PC-9 (cell line): ENCODE measurements at regions not wholly inside any gene's neighbourhood (a gene's known extent, or its start where the extent isn't known, plus 50 kb on each side); places are given as distances from the start of the nearest gene placed in this dataset.

Experiments used
- BruUV-seq: library from RNA; stranded (reverse); fragments of 400-500 nt; replicated peaks from 2 replicates; lab custom pipeline; 2021; lab: Mats Ljungman, UMichigan
- CTCF ChIA-PET: fragments of 300-600 bp; sonication (Branson Sonifier 250); formaldehyde crosslinking; loops from one replicate; lab custom pipeline; 2022; ENCODE audit warnings: antibody characterized with exemption; lab: Charles Lee
- POLR2A ChIA-PET: fragments of 300-600 bp; sonication (Branson Sonifier 250); formaldehyde crosslinking; loops from one replicate; lab custom pipeline; 2022; ENCODE audit warnings: antibody characterized with exemption; ENCODE audit not compliant: unreplicated experiment; lab: Charles Lee
- DNase-seq, 2 experiments: peaks; one replicate each; pipeline versions ENCODE4 v3.0.0 to v3.0.0-alpha.2; 2015 to 2022; ENCODE audit warnings: mixed read lengths in 1 of 2
- H2AFZ ChIP-seq: fragments of 200-600 bp; sonication (generic); 2 replicates; pipeline ENCODE4 v1.8.1; 2017; ENCODE audit warnings: antibody characterized with exemption
- H3F3A ChIP-seq: fragments of 200-600 bp; sonication (generic); 2 replicates; pipeline ENCODE4 v1.8.1; 2017; ENCODE audit warnings: antibody characterized with exemption, mild to moderate bottlenecking, low read depth; ENCODE audit not compliant: insufficient read depth
- H3K27ac ChIP-seq: fragments of 200-600 bp; sonication (generic); 2 replicates; pipeline ENCODE4 v1.6.1; 2016; ENCODE audit warnings: mixed run types
- H3K27me3 ChIP-seq: fragments of 200-600 bp; sonication (generic); 2 replicates; pipeline ENCODE4 v1.6.1; 2016; ENCODE audit warnings: low read depth, mixed run types; ENCODE audit not compliant: insufficient read depth
- H3K36me3 ChIP-seq: fragments of 200-600 bp; sonication (generic); 2 replicates; pipeline ENCODE4 v1.6.1; 2016; ENCODE audit warnings: low read depth, mixed run types
- H3K4me1 ChIP-seq: fragments of 200-600 bp; sonication (generic); replicated peaks from 2 replicates; pipeline ENCODE4 v1.6.1; 2016; ENCODE audit warnings: mixed run types; ENCODE audit not compliant: insufficient read depth
- H3K4me2 ChIP-seq: fragments of 200-600 bp; sonication (generic); 2 replicates; pipeline ENCODE4 v1.6.1; 2017; ENCODE audit warnings: mixed run types
- H3K4me3 ChIP-seq: fragments of 200-600 bp; sonication (generic); 2 replicates; pipeline ENCODE4 v1.6.1; 2016; ENCODE audit warnings: mixed run types
- H3K79me2 ChIP-seq: fragments of 200-600 bp; sonication (generic); 2 replicates; pipeline ENCODE4 v1.6.1; 2017; ENCODE audit warnings: low read depth, mixed run types
- H3K9me2 ChIP-seq: fragments of 200-600 bp; sonication (generic); 2 replicates; pipeline ENCODE4 v1.8.1; 2017; ENCODE audit warnings: mild to moderate bottlenecking; ENCODE audit not compliant: insufficient read depth
- H3K9me3 ChIP-seq: fragments of 200-600 bp; sonication (generic); 2 replicates; pipeline ENCODE4 v1.8.1; 2016; ENCODE audit warnings: low read depth; ENCODE audit not compliant: insufficient read depth
- H4K20me1 ChIP-seq: fragments of 200-600 bp; sonication (generic); 2 replicates; pipeline ENCODE4 v1.8.1; 2017; ENCODE audit not compliant: insufficient read depth
- CTCF ChIP-seq: fragments of 200-600 bp; sonication (generic); conservative IDR thresholded peaks from 2 replicates; pipeline ENCODE4 v1.6.1; 2017; ENCODE audit warnings: mixed run types, antibody characterized with exemption, mild to moderate bottlenecking, moderate library complexity
- EZH2 ChIP-seq: fragments of 200-600 bp; sonication (generic); IDR thresholded peaks from 2 replicates; pipeline ENCODE4 v1.8.0; 2017; ENCODE audit warnings: antibody characterized with exemption, low read depth
- intact Hi-C: fragments of 100-400 bp; cut with micrococcal nuclease; formaldehyde crosslinking; loops from one replicate; pipeline ENCODE4 v1.10.0; 2022; ENCODE audit not compliant: unreplicated experiment

DNA sequence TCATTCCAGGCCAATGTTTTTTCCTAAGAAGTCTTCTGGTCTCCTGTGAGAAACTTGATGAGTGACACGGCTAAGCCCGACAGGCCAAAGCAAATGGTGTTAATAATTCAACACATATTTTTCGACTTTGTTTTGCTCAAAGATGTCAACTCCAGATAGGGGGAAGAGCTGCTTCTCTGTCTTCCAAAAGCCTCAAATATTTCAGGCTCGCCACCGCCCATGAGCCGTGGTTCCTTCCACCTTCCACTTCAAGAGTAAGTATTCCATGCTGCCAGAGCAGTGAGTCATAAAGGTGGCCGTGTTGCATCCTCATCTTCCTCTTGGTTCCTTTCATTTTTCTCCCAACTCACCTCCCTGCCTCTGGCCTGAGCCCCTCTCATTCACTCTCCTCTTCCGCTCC lies 272.6 kb downstream of the EFNB2 start:
- no peaks in the 10 kb centered on the region for H3K4me1 ChIP-seq
- BruUV-seq, result no TSS peak
- no peak overlapping the region for H3K4me2 ChIP-seq
- no peaks in the 10 kb centered on the region for H4K20me1 ChIP-seq
- peak in 1 of 2 experiments; percentile 52 for DNase-seq
- H2AFZ ChIP-seq, result no peak overlapping the region
- no peak overlapping the region for H3K27ac ChIP-seq
- TF ChIP-seq EZH2 (no peak), CTCF (no peak)
- H3K9me3 ChIP-seq, result no peaks in the 10 kb centered on the region
- no peaks in the 10 kb centered on the region for H3F3A ChIP-seq
- H3K36me3 ChIP-seq, result no peaks in the 10 kb centered on the region
- no peak overlapping the region for H3K4me3 ChIP-seq
- ChIA-PET POLR2A (no interaction called here), CTCF (no interaction called here)
- H3K27me3 ChIP-seq, result no peaks in the 10 kb centered on the region
- H3K9me2 ChIP-seq, result 0 out of 2 replicates have a peak, but pooled peaks cover 3% of the 10 kb centered on the region
- intact Hi-C loops, result loop anchor here (1.0 kb wide), 1 partner anchor 112 kb away; no protein-coding TSS in a partner anchor
- H3K79me2 ChIP-seq, result no peaks in the 10 kb centered on the region

DNA sequence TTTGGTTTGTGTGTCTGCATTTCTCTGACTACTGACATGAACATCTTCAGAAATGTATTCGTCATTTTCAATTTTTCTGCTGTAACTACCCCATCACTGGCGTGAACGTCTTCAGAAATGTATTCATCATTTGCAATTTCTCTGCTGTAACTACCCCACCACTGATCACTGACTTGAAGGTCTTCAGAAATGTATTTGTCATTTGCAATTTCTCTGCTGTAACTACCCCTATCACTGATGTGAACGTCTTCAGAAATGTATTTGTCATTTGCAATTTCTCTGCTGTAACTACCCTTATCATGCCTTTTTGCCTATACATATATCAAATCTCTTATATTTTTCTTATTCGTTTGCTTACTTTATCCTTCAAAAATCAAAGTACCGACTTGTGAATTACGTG lies 274.0 kb downstream of the EFNB2 start:
- no peaks in the 10 kb centered on the region for H3K27me3 ChIP-seq
- no peaks in the 10 kb centered on the region for H3K4me1 ChIP-seq
- H3K9me3 ChIP-seq, result no peaks in the 10 kb centered on the region
- no peak overlapping the region for H3K4me2 ChIP-seq
- no peaks in the 10 kb centered on the region for H3K79me2 ChIP-seq
- no peaks in the 10 kb centered on the region for H3K36me3 ChIP-seq
- TF ChIP-seq EZH2 (no peak), CTCF (no peak)
- H2AFZ ChIP-seq, result no peak overlapping the region
- intact Hi-C loops, result no loop called here
- ChIA-PET POLR2A (no interaction called here), CTCF (no interaction called here)
- H3K27ac ChIP-seq, result no peak overlapping the region
- no peak for DNase-seq
- no TSS peak for BruUV-seq
- no peak overlapping the region for H3K4me3 ChIP-seq
- H4K20me1 ChIP-seq, result no peaks in the 10 kb centered on the region
- 0 out of 2 replicates have a peak, but pooled peaks cover 3% of the 10 kb centered on the region for H3K9me2 ChIP-seq
- H3F3A ChIP-seq, result no peaks in the 10 kb centered on the region

DNA sequence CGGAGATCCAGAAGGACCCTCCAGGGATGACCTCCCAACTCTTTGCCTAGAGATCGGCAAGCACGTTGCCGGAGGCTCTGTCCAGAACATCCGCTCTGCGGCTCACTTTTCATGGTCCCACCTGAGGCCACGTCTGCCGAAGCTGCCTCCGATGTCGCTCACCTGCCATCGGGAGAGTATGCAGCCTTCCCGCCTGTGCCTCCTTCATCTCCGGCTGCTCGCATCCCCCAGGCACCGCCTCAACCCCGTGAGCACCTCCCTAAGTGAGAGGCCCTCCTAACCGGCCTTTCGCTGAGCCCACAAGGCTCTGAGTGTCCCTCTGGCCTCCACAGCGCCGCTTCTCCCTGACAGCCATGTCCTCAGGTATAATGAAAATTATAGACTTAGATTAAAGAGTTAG lies 275.1 kb downstream of the EFNB2 start:
- DNase-seq, result no peak
- no peaks in the 10 kb centered on the region for H3K36me3 ChIP-seq
- TF ChIP-seq CTCF, result no peak
- no peak for TF ChIP-seq EZH2
- no peaks in the 10 kb centered on the region for H3K4me1 ChIP-seq
- H3K27me3 ChIP-seq, result no peaks in the 10 kb centered on the region
- H3K4me3 ChIP-seq, result no peak overlapping the region
- intact Hi-C loops, result no loop called here
- POLR2A ChIA-PET, result no interaction called here
- H3K79me2 ChIP-seq, result no peaks in the 10 kb centered on the region
- no peak overlapping the region for H3K27ac ChIP-seq
- no peaks in the 10 kb centered on the region for H3K9me2 ChIP-seq
- H2AFZ ChIP-seq, result no peak overlapping the region
- no TSS peak for BruUV-seq
- H4K20me1 ChIP-seq, result no peaks in the 10 kb centered on the region
- H3K4me2 ChIP-seq, result no peak overlapping the region
- no peaks in the 10 kb centered on the region for H3F3A ChIP-seq
- H3K9me3 ChIP-seq, result no peaks in the 10 kb centered on the region
- CTCF ChIA-PET, result no interaction called here
